HFFc6 (cell line): ENCODE measurements at regions not wholly inside any gene's neighbourhood (a gene's known extent, or its start where the extent isn't known, plus 50 kb on each side); places are given as distances from the start of the nearest gene placed in this dataset.

ENCODE experiments used
- DNase-seq: peaks from one replicate; pipeline ENCODE4 v3.0.0-alpha.2; 2018
- H3K27ac Mint-ChIP-seq: 2 replicates; pipeline ENCODE4 v1.8.0; 2020; ENCODE audit warnings: mild to moderate bottlenecking, mixed read lengths
- H3K27me3 Mint-ChIP-seq: 2 replicates; pipeline ENCODE4 v1.8.0; 2021; ENCODE audit warnings: mild to moderate bottlenecking, moderate library complexity, mixed read lengths; ENCODE audit not compliant: insufficient read depth
- H3K36me3 Mint-ChIP-seq: 2 replicates; pipeline ENCODE4 v1.8.0; 2021; ENCODE audit warnings: low read depth, mixed read lengths
- H3K4me1 Mint-ChIP-seq: 2 replicates; pipeline ENCODE4 v1.8.0; 2020; ENCODE audit warnings: low read depth, mixed read lengths
- H3K4me3 Mint-ChIP-seq: 2 replicates; pipeline ENCODE4 v1.8.0; 2020; ENCODE audit warnings: mild to moderate bottlenecking, moderate library complexity, mixed read lengths
- H3K9me3 Mint-ChIP-seq: 2 replicates; pipeline ENCODE4 v1.8.0; 2020; ENCODE audit warnings: mild to moderate bottlenecking, mixed read lengths
- TF ChIP-seq, protein P1 (sequence below): fragments of 200-600 bp; sonication (generic); IDR thresholded peaks from 2 replicates; pipeline ENCODE4 v1.5.0; 2021; ENCODE audit warnings: antibody characterized with exemption, mild to moderate bottlenecking

DNA sequence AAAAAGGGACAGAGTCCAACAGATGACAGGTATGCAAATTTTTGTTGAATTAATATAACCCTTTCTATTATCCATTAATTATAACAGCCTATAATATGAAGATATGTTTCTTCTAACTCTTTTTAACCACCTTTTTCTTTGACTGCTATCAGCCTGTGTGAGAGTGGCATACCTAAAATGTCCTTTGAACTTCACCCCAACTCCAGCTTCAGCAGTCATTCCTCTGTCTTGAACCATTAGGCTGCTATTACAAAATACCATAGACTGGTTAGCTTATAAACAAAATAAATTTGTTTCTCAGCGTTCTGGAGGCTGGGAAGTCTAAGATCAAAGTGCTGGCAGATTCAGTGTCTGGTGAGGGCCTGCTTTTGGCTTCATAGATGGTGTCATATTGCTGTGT, 564.6 kb upstream of the FAT3 start:
- Mint-ChIP-seq H3K27me3 (no peaks in the 10 kb centered on the region), H3K27ac (no peak overlapping the region), H3K4me3 (no peak overlapping the region), H3K36me3 (no peaks in the 10 kb centered on the region), H3K4me1 (no peaks in the 10 kb centered on the region), H3K9me3 (peaks cover 28% of the 10 kb centered on the region)
- no peak for DNase-seq
- TF ChIP-seq, protein P1, sequence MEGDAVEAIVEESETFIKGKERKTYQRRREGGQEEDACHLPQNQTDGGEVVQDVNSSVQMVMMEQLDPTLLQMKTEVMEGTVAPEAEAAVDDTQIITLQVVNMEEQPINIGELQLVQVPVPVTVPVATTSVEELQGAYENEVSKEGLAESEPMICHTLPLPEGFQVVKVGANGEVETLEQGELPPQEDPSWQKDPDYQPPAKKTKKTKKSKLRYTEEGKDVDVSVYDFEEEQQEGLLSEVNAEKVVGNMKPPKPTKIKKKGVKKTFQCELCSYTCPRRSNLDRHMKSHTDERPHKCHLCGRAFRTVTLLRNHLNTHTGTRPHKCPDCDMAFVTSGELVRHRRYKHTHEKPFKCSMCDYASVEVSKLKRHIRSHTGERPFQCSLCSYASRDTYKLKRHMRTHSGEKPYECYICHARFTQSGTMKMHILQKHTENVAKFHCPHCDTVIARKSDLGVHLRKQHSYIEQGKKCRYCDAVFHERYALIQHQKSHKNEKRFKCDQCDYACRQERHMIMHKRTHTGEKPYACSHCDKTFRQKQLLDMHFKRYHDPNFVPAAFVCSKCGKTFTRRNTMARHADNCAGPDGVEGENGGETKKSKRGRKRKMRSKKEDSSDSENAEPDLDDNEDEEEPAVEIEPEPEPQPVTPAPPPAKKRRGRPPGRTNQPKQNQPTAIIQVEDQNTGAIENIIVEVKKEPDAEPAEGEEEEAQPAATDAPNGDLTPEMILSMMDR = no peak

DNA sequence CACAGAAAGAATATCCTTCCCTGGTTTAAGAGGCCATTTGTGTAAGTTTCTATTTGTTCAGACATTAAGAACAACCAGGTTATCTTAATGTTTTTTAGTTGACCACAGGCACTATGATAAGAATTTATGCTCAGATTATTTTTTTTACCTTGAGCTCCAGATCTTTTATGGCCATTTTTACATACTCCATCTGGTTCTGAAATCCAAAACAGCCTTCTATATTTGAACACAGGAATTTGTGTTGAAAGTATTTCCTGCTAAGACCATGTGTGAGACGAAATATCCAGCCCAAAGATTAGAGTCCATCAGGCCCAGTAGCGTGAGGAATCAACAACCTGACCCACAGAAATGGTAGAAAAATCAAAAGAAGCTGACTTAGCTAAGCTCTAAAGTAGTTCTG, 569.9 kb upstream of the FAT3 start:
- no peak overlapping the region for H3K27ac Mint-ChIP-seq
- H3K4me3 Mint-ChIP-seq = no peak overlapping the region
- peaks cover 29% of the 10 kb centered on the region for H3K9me3 Mint-ChIP-seq
- no peaks in the 10 kb centered on the region for H3K4me1 Mint-ChIP-seq
- H3K27me3 Mint-ChIP-seq = no peaks in the 10 kb centered on the region
- no peaks in the 10 kb centered on the region for H3K36me3 Mint-ChIP-seq
- DNase-seq = no peak
- TF ChIP-seq, protein P1 = no peak

DNA sequence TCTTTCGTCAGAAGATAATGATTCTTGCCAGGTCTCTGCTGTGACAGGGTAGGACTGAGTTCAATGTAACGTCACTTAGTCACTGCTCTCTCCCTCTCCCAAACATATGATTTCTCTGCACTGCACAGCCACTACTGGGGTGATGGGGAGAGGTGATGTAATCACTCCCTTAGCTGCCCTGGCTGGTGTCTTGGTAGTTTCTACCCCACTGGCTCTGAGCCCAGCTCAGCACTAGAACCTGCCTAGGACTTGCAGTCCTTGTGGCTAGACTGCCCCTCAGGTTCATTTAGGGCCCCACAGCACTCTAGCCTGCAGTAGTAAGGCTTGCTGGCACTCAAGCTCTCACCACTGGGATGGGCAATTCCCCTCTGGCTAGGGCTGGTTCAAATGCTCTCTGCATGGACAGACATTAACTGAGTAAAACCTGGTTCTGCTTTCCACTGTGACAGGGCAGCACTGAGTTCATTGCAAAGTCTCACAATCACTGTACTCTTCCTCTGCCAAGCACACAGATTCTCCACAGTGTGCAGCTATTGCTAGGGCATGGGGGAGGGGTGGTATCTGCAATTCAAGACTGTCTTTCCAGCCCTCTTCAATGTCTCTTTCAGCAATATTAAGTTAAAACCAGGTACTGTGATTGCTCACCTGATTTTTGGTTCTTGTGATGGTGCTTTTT, 571.4 kb upstream of the FAT3 start:
- Mint-ChIP-seq H3K27ac (no peak overlapping the region), H3K9me3 (peaks cover 27% of the 10 kb centered on the region), H3K27me3 (no peaks in the 10 kb centered on the region), H3K4me3 (no peak overlapping the region), H3K4me1 (no peaks in the 10 kb centered on the region), H3K36me3 (no peaks in the 10 kb centered on the region)
- DNase-seq = no peak
- TF ChIP-seq, protein P1 = no peak

DNA sequence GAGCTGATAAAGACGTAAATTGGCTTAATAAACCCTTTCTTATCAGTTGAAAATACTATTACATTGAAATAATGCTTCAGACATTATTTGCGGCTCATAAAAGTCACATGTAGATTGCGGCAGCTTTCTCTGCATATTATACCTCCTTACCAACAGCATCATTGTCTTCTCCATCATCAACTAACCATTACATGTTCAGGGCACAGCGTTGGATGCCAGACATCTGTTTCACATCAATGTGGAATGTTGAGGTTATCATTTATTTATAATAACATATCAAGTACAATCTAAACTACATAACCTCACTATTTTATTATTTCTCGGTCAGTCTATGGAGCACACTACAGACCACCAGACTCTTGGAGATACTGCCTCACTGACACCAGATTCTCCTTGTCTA, 573.8 kb upstream of the FAT3 start:
- Mint-ChIP-seq H3K27me3 (no peaks in the 10 kb centered on the region), H3K9me3 (peaks cover 18% of the 10 kb centered on the region), H3K27ac (no peak overlapping the region), H3K36me3 (no peaks in the 10 kb centered on the region), H3K4me1 (no peaks in the 10 kb centered on the region), H3K4me3 (no peak overlapping the region)
- TF ChIP-seq, protein P1 = no peak
- no peak for DNase-seq

DNA sequence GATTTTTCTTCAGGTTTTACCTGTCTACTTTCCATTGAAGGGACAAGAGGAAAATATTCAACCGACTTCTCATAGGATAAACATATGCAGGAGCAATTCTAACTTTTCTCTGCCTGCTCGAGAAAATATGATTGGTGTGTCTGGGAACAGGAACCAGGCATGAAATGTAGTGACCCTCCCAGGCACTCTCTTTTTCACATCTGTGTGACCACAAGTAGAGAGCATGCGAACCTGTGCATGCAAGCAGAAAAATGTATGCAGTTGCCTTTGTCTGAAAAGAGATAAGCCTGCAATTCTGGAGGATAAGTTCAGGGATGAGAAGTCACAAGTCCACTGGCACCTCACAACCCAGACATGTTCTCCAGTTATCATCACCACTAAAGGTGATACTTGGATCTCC, 583.5 kb upstream of the FAT3 start:
- H3K4me3 Mint-ChIP-seq = no peak overlapping the region

More for the DNA sequence above, 583.5 kb upstream of the FAT3 start:
- H3K27me3 Mint-ChIP-seq = no peaks in the 10 kb centered on the region; the same call in 1 of the 2 replicates
- TF ChIP-seq, protein P1 = no peak
- no peaks in the 10 kb centered on the region for H3K36me3 Mint-ChIP-seq
- H3K9me3 Mint-ChIP-seq = peaks cover 42% of the 10 kb centered on the region
- no peak overlapping the region for H3K27ac Mint-ChIP-seq
- no peak for DNase-seq
- no peaks in the 10 kb centered on the region for H3K4me1 Mint-ChIP-seq
